D341Med (cell line): ENCODE measurements at regions not wholly inside any gene's neighbourhood (a gene's known extent, or its start where the extent isn't known, plus 50 kb on each side); places are given as distances from the start of the nearest gene placed in this dataset.

Experiments
- DNase-seq: peaks from one replicate; pipeline ENCODE4 v3.0.0; 2012; ENCODE audit warnings: low spot score

DNA sequence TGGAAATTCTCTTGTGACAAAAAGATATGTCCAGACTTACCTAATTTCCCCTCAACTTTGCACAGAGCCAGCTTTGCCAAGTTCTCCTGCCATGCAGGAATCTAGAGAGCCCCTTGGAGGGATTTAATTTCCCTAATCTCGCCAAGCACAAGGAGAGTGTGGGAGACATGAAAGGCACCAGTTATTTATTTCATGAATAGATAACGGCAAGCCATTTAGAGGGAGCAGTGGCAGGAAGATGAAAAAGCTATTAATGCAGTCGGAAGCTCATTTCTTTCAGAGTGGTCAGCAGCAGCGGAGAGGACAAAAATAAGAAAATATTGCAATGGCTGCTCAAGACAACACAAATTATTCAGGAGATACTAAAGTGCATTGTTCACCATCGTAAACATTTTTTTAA lies 150.9 kb upstream of the WSCD2 start:
- DNase-seq, result no peak

GRCh38 chr12:107978641-107979040 lies 150.4 kb upstream of the WSCD2 start:
- no peak for DNase-seq

GRCh38 chr12:107983756-107984472 lies 145.2 kb upstream of the WSCD2 start:
- no peak for DNase-seq

- DNase-seq, result no peak
These were observed 144.1 kb upstream of the WSCD2 start for GRCh38 chr12:107984973-107985372.

- no peak for DNase-seq
These were observed 142.9 kb upstream of the WSCD2 start for GRCh38 chr12:107986183-107986582.

- DNase-seq, result peak; percentile 64
These were observed 138.8 kb upstream of the WSCD2 start for GRCh38 chr12:107990325-107990724.

DNA sequence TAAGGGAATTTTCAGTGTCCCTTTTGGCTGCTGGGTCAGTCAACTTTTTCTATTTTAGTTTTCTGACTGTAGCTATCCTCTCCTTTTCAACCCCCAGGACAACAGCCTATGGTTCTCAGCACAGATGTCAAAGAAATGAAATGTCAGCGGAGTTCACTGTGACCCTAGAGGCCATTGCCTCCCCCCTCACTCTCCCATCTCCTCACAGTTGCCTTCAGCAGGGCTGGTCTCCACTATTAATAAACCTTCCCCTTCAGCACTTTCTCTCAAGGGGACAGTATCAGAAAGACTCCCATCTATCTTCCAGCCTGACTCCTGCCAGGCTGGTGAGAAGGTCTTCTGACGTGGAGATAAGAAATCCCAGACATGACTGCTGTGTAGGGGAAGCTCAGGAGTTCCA lies 137.1 kb upstream of the WSCD2 start:
- no peak for DNase-seq

- DNase-seq, result peak; percentile 70
These were observed 136.1 kb upstream of the WSCD2 start for GRCh38 chr12:107992870-107993451.

DNA sequence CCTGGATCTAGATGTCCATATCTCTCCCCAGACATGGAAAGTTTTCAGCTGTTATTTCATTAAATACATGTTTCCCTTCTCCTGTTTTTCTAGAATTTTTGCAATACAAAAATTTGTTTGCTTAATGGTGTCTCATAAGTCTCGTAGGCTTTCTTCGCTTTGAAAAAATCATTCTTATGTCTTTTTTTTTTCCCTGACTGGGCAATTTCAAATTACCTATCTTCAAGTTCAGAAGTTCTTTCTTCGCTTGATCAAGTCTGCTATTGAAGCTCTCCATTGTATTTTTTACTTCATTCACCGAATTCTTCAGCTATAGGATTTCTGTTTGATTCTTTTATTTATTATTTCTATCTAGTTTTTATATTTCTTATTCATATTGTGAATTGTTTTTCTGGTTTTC lies 130.2 kb upstream of the WSCD2 start:
- DNase-seq, result no peak

GRCh38 chr12:108000111-108000510 lies 129.0 kb upstream of the WSCD2 start:
- DNase-seq, result no peak

- DNase-seq, result no peak
These were observed 124.8 kb upstream of the WSCD2 start for GRCh38 chr12:108004319-108004718.

DNA sequence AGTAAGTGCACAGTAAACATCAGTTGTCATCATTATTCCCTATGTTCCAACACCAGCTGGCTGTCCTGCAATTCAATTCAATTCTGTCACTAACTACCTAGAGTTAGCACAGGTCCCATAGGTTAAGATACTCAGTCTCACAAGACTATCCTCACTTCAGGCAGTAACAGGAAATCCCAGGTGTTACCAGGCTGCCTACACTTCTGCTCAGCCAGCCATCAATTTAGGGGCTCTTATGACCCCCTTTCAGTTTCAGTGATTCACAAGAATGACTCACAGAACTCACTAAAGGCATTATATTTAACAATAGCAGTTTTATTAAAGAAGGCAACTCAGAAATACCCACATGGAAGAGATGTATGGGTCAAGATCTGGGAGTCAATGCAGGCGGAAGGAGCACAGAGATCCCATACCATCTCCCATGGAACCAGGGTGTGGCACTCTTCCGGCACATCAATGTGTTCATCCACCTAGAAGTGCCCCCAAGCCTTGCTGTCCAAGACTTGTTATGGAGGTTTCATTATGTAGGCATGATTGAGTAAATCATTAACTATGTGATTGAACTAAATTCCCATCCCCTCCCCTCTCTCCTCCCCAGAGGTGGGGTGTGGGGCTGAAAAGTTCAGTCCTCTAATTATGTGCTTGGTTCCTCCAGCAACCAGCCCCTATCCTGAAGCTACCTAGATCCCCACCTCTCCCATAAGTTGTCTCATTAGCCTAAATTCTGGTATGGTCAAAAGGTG lies 120.8 kb upstream of the WSCD2 start:
- DNase-seq, result no peak

- no peak for DNase-seq
These were observed 119.5 kb upstream of the WSCD2 start for GRCh38 chr12:108009442-108010070.

- no peak for DNase-seq
These were observed 113.0 kb upstream of the WSCD2 start for GRCh38 chr12:108016022-108016564.

DNA sequence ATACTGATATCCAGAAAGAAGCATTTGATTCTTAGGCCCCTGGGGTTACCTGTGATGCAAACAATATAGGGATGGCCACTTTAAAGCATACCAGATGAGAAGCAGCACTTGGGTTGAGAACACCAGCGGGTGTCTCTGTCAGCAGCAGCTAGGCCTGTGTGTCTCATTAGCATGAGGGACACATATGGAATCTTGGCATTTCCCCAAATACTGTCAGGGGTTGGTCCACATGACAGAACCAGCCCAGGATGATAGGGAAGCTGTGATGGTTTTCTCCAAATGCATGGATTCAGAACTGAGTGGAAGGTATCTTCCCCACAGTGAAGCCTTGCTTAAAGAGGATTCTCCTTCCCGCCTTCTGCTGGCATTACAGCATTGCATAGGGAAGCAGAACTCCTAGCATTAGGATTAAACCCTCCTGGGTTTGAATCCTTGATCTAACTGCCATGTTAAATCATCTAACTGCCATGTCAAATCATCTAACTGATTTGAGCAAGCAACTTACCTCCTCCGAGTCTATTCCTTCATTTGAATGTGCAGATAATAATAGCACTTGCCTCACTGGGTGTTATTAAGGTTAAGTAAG lies 111.5 kb upstream of the WSCD2 start:
- DNase-seq, result no peak

DNA sequence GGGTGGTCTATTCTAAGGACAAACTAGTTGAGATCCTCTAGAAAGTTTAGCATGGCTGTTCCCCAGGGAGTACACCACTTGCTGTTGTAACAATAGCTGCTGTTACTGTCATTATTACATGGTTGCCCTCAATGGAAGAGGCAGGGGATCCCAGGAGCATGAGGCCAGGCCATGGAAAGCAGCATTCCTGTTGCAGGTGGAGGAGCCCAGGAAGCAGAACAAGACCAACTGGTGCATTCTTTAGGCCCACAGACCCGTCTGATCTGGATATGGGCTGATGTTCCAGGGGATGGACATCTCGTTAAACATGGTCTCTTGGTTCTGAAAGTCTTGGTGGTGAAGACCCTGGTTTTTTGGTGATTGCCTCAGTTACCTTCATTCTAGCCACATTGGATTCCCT lies 109.2 kb upstream of the WSCD2 start:
- no peak for DNase-seq

- DNase-seq, result no peak
These were observed 107.9 kb upstream of the WSCD2 start for GRCh38 chr12:108021141-108021540.

DNA sequence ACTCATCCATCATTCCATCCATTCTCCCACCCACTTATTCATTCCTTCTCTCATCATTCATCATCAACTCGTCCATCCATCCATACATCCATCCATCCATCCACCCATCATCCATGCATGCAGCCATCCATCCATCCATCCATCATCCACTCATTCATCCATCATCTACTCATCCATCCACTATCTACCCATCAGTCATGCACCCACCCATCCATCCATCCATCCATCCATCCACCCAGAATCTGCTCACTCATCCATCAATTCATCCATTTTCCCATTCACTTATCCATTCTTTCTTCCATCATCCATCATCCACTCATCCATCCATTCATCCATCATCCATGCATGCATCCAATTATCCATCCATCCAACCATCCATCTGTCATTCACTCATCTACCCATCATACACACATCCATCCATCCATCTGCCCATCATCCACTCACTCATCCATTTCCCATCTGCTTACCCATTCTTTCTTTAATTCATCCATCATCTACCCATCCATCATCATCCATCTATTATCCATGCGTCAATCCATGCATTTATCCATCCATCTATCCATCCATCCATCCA lies 107.1 kb upstream of the WSCD2 start:
- DNase-seq, result no peak

DNA sequence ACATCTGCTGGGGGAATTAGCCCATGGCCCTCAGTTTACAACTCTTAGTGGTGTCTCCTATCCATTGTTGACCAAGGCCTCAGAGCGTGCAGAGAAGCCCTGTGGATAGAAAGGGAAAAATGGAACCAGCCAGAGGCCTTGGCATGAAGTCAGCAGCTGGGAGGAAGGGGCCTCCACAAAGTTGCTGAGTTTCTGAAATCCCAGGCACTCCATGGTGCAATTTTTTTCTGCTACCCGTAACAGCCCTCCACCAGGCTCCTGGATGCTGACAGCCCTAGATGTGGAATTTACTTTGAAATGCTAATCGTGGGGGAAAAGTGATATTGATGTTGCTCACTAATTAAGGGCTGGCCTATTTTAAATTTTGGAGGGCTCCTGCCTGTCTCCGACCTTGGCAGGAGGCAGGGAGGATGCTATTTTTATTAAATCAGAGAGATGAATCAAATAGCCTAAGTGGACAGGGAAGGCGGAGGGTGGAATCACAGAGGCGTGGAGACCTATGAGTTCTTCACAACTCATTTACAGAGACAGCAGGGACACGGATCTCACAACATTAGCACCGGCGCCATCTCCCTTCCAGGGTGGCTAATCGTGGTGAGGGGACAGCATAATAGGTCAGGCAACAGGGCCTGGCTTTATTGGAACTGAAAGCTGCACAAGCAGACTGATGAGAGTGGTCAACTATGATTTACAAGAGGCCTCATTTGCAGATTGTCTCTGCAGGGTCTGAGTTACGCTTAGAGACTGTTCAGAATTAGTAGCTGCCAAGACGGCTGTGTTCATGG lies 99.8 kb upstream of the WSCD2 start:
- no peak for DNase-seq

- DNase-seq, result no peak
These were observed 96.0 kb upstream of the WSCD2 start for GRCh38 chr12:108033090-108033489.

DNA sequence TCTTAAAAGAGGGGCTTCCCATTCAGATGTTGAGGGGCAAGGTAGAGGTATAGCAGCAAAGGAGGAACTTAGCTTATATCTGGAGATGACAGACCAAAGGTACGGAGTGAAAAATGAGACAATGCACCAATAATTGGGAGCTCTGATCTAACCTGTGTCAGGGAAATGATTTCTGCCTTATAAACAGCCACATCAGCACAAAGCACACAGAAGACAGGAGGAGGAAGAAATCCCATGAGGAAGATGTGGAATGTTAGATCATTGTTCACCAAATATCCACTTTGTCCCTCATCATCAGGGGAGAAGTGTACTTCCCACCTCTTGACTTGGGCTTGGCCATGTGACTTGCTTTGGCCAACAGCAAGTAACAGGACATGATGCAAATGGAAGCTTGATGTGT lies 93.7 kb upstream of the WSCD2 start:
- no peak for DNase-seq
